A549 (cell line): ENCODE measurements at regions not wholly inside any gene's neighbourhood (a gene's known extent, or its start where the extent isn't known, plus 50 kb on each side); places are given as distances from the start of the nearest gene placed in this dataset.

Experiments used
- ATAC-seq, 2 experiments: fragments of 200-7000 bp in 1 of 2; fragments of >200 bp in 1 of 2; cut with Nextera tagmentation in 1 of 2; cut with Tn5 transposase in 1 of 2; 3 replicates each; pipeline versions ENCODE4 v1.8.0 to v1.9.1; 2018 to 2020; ENCODE audit warnings: mild to moderate bottlenecking in 1 of 2, moderate library complexity in 1 of 2
- CTCF ChIA-PET: fragments of 300-600 bp; sonication (Branson Sonifier 250); formaldehyde crosslinking; extraction: SDS; loops from one replicate; lab custom pipeline; 2021; ENCODE audit warnings: antibody characterized with exemption, inconsistent platforms; lab: Yijun Ruan, JAX
- POLR2A ChIA-PET: fragments of 350-600 bp; formaldehyde crosslinking; extraction: SDS; loops from one replicate; lab custom pipeline; 2021; ENCODE audit warnings: antibody characterized with exemption, inconsistent platforms; lab: Yijun Ruan, JAX
- DNase-seq, 2 experiments: peaks; one replicate each; pipeline versions ENCODE4 v3.0.0 to v3.0.0-alpha.2; 2011 to 2016; ENCODE audit warnings: low read depth in 1 of 2, low spot score in 1 of 2
- FAIRE-seq: peaks from 2 replicates; lab custom pipeline; 2011; peaks lifted over from hg19 to GRCh38; lab: Jason Lieb, UNC
- H3K27ac ChIP-seq, 2 experiments: fragments of >200 bp; sonication (Bioruptor Twin); formaldehyde crosslinking; 3 replicates each; pipeline ENCODE4 v1.5.1; 2016 to 2017
- H3K4me1 ChIP-seq: fragments of >200 bp; sonication (Bioruptor Twin); formaldehyde crosslinking; 3 replicates; pipeline ENCODE4 v1.6.1; 2016
- H3K4me2 ChIP-seq: fragments of >200 bp; sonication (Bioruptor Twin); formaldehyde crosslinking; 3 replicates; pipeline ENCODE4 v1.6.1; 2016
- H3K4me3 ChIP-seq: fragments of >200 bp; sonication (Bioruptor Twin); formaldehyde crosslinking; 3 replicates; pipeline ENCODE4 v1.5.1; 2016
- H3K9me3 ChIP-seq: fragments of >200 bp; sonication (Bioruptor Twin); formaldehyde crosslinking; 3 replicates; pipeline ENCODE4 v1.6.1; 2016
- BHLHE40 ChIP-seq: IDR thresholded peaks from 2 replicates; pipeline ENCODE4 v1.6.1; 2012; ENCODE audit warnings: low read depth, low read length, inconsistent platforms
- CBX2 ChIP-seq: fragments of 200-600 bp; sonication (generic); IDR thresholded peaks from 2 replicates; pipeline ENCODE4 v1.6.1; 2016; ENCODE audit warnings: low read depth, mild to moderate bottlenecking, borderline replicate concordance
- CHD4 ChIP-seq: fragments of 200-600 bp; sonication (generic); IDR thresholded peaks from 2 replicates; pipeline ENCODE4 v1.6.1; 2016; ENCODE audit warnings: antibody characterized with exemption, mild to moderate bottlenecking, borderline replicate concordance
- CTCF ChIP-seq: fragments of >200 bp; sonication (Bioruptor Twin); formaldehyde crosslinking; IDR thresholded peaks from 3 replicates; pipeline ENCODE4 v1.5.1; 2016
- EHMT2 ChIP-seq: fragments of 200-600 bp; sonication (generic); IDR thresholded peaks from 2 replicates; pipeline ENCODE4 v1.6.1; 2016; ENCODE audit warnings: antibody characterized with exemption, low read depth, mild to moderate bottlenecking, moderate library complexity
- EP300 ChIP-seq, 2 experiments: fragments of >200 bp; sonication (Bioruptor Twin); formaldehyde crosslinking; IDR thresholded peaks; 2 replicates in 1 of 2; 3 replicates in 1 of 2; pipeline ENCODE4 v1.6.1; 2016 to 2017
- FOSB ChIP-seq: fragments of 250-450 bp; sonication (Bioruptor Pico); IDR thresholded peaks from 2 replicates; pipeline ENCODE4 v1.5.0; 2020; ENCODE audit warnings: mild to moderate bottlenecking, moderate library complexity
- FOSL2 ChIP-seq, 2 experiments: fragments of 450-650 bp in 1 of 2; fragments of >200 bp in 1 of 2; sonication (Bioruptor Twin) in 1 of 2; formaldehyde crosslinking; IDR thresholded peaks; 2 replicates each; pipeline versions ENCODE4 v1.5.0 to v1.6.1; 2016 to 2020; ENCODE audit warnings: mild to moderate bottlenecking in 1 of 2, moderate library complexity in 1 of 2
- GATA3 ChIP-seq: IDR thresholded peaks from 2 replicates; pipeline ENCODE4 v1.6.1; 2012; ENCODE audit warnings: borderline replicate concordance
- HEYL ChIP-seq: fragments of 250-450 bp; sonication (Bioruptor Pico); IDR thresholded peaks from 2 replicates; pipeline ENCODE4 v1.8.0; 2021; ENCODE audit warnings: mild to moderate bottlenecking, moderate library complexity
- HOXA7 ChIP-seq: fragments of 250-450 bp; sonication (Bioruptor Pico); IDR thresholded peaks from 2 replicates; pipeline ENCODE4 v1.5.0; 2020; ENCODE audit warnings: mild to moderate bottlenecking, moderate library complexity
- HOXB5 ChIP-seq: fragments of 250-450 bp; sonication (Bioruptor Pico); IDR thresholded peaks from 2 replicates; pipeline ENCODE4 v1.5.0; 2020; ENCODE audit warnings: mild to moderate bottlenecking, moderate library complexity
- JUN ChIP-seq, 2 experiments: fragments of >200 bp; sonication (Bioruptor Twin); formaldehyde crosslinking; IDR thresholded peaks; 2 replicates in 1 of 2; 3 replicates in 1 of 2; pipeline ENCODE4 v1.6.1; 2016 to 2017
- KDM1A ChIP-seq: fragments of 200-600 bp; sonication (generic); IDR thresholded peaks from 2 replicates; pipeline ENCODE4 v1.6.1; 2016; ENCODE audit warnings: low read depth, mild to moderate bottlenecking
- MAFK ChIP-seq: fragments of 450-650 bp; IDR thresholded peaks from 2 replicates; pipeline ENCODE4 v1.6.1; 2014; ENCODE audit not compliant: partially characterized antibody
- MAX ChIP-seq: IDR thresholded peaks from 2 replicates; pipeline ENCODE4 v1.6.1; 2012
- MYC ChIP-seq: IDR thresholded peaks from 2 replicates; pipeline ENCODE4 v1.6.1; 2012; ENCODE audit warnings: mild to moderate bottlenecking, inconsistent platforms, low read length, improper control_type of control experiment, borderline replicate concordance
- POLR2A ChIP-seq: IDR thresholded peaks from 2 replicates; pipeline ENCODE4 v1.6.1; 2012; ENCODE audit warnings: mild to moderate bottlenecking, low read length
- RAD21 ChIP-seq, 2 experiments: fragments of >200 bp in 1 of 2; sonication (Bioruptor Twin) in 1 of 2; formaldehyde crosslinking in 1 of 2; IDR thresholded peaks in 1 of 2; conservative IDR thresholded peaks in 1 of 2; 2 replicates in 1 of 2; 3 replicates in 1 of 2; pipeline ENCODE4 v1.6.1; 2012 to 2018; ENCODE audit warnings: inconsistent platforms in 1 of 2
- RNF2 ChIP-seq: fragments of 200-600 bp; sonication (generic); IDR thresholded peaks from 2 replicates; pipeline ENCODE4 v1.6.1; 2016; ENCODE audit warnings: low read depth, mild to moderate bottlenecking, antibody characterized with exemption, moderate library complexity, borderline replicate concordance
- SMC3 ChIP-seq: fragments of >200 bp; sonication (Bioruptor Twin); formaldehyde crosslinking; IDR thresholded peaks from 3 replicates; pipeline ENCODE4 v1.6.1; 2018; ENCODE audit warnings: inconsistent platforms
- TP53 ChIP-seq: fragments of 250-450 bp; sonication (Bioruptor Pico); IDR thresholded peaks from 2 replicates; pipeline ENCODE4 v1.5.0; 2021; ENCODE audit warnings: mild to moderate bottlenecking, moderate library complexity
- ZFP36 ChIP-seq: fragments of 450-650 bp; IDR thresholded peaks from 2 replicates; pipeline ENCODE4 v1.6.1; 2014; ENCODE audit warnings: borderline replicate concordance; ENCODE audit not compliant: partially characterized antibody
- ZSCAN20 ChIP-seq: fragments of 250-450 bp; sonication (Bioruptor Pico); IDR thresholded peaks from 2 replicates; pipeline ENCODE4 v1.8.0; 2022; ENCODE audit warnings: mild to moderate bottlenecking, moderate library complexity
- WGBS: methylation state at CpG from one replicate; pipeline ENCODE4 v1.1.6; 2017; ENCODE audit errors: missing lambda C conversion rate; 5-methylcytosine and 5-hydroxymethylcytosine counted together
- TF ChIP-seq, protein P1 (sequence below): IDR thresholded peaks from 2 replicates; pipeline ENCODE4 v1.6.1; 2012; ENCODE audit warnings: low read depth, borderline replicate concordance

GRCh38 chr10:21080261-21080660 lies 183.2 kb upstream of the NEBL start:
- Histone ChIP-seq H3K4me1 (peaks cover 27% of the 10 kb centered on the region), H3K4me2 (peak overlapping the region; percentile 14; the same call in 1 of the 3 replicates), H3K27ac (peak overlapping the region; percentile 4 to 74; a peak in 3 of 6 replicates), H3K9me3 (no peaks in the 10 kb centered on the region), H3K4me3 (no peak overlapping the region)
- TF ChIP-seq KDM1A: no peak
- TF ChIP-seq HOXB5 (CRISPR knock-in tag): no peak
- no peak for TF ChIP-seq TP53 (CRISPR knock-in tag)
- CTCF ChIA-PET: interaction anchor here (0.9 to 7.7 kb wide), 9 partner anchors 12 to 652 kb away, joined by 3 to 137 read pairs (median 12); no protein-coding TSS in a partner anchor
- no peak for ATAC-seq
- no peak for DNase-seq
- WGBS: 65% methylated on average over 2 of the region's 2 CpGs
- POLR2A ChIA-PET: no interaction called here
- FAIRE-seq: no peak

DNA sequence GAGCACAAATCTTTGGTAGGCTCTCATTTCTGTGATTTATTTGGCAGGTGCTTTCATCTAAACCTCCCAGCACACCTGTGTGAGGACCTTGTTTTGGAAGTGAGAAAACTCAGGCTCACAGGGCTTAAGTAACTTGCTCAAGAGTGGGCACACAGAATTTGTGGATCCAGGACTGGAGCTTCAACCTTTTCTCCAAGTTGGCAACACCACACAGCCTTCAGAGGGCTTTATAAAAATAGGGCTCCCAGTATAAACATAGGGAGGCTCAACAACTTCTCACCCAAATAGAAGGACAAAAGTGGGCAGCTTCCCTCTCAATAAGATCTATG lies 182.2 kb upstream of the NEBL start:
- H3K9me3 ChIP-seq: no peaks in the 10 kb centered on the region
- CTCF ChIA-PET: interaction anchor here (0.7 to 7.7 kb wide), 35 partner anchors 9 to 653 kb away, joined by 3 to 137 read pairs (median 5); no protein-coding TSS in a partner anchor
- TF ChIP-seq MAFK: no peak
- TF ChIP-seq HOXA7: no peak
- TF ChIP-seq RNF2: no peak
- no peak for TF ChIP-seq POLR2A
- TF ChIP-seq HEYL (CRISPR knock-in tag): no peak
- no peak for TF ChIP-seq JUN (IDR thresholded peaks at IDR 0.05)
- TF ChIP-seq EP300 (IDR thresholded peaks at IDR 0.05): no peak
- TF ChIP-seq CBX2: no peak
- no peak for TF ChIP-seq EHMT2
- TF ChIP-seq GATA3: no peak
- TF ChIP-seq FOSB (CRISPR knock-in tag): no peak
- no peak for TF ChIP-seq MAX
- H3K4me1 ChIP-seq: peaks cover 26% of the 10 kb centered on the region
- POLR2A ChIA-PET: interaction anchor here (1.0 kb wide), 1 partner anchor 417 kb away, joined by 5 read pairs; no protein-coding TSS in a partner anchor
- FAIRE-seq (no peak), ATAC-seq (no peak), DNase-seq (no peak)
- peak overlapping the region; percentile 74 to 75 for H3K27ac ChIP-seq
- H3K4me3 ChIP-seq: no peak overlapping the region
- peak overlapping the region; percentile 40; the same call in 1 of the 3 replicates for H3K4me2 ChIP-seq

DNA sequence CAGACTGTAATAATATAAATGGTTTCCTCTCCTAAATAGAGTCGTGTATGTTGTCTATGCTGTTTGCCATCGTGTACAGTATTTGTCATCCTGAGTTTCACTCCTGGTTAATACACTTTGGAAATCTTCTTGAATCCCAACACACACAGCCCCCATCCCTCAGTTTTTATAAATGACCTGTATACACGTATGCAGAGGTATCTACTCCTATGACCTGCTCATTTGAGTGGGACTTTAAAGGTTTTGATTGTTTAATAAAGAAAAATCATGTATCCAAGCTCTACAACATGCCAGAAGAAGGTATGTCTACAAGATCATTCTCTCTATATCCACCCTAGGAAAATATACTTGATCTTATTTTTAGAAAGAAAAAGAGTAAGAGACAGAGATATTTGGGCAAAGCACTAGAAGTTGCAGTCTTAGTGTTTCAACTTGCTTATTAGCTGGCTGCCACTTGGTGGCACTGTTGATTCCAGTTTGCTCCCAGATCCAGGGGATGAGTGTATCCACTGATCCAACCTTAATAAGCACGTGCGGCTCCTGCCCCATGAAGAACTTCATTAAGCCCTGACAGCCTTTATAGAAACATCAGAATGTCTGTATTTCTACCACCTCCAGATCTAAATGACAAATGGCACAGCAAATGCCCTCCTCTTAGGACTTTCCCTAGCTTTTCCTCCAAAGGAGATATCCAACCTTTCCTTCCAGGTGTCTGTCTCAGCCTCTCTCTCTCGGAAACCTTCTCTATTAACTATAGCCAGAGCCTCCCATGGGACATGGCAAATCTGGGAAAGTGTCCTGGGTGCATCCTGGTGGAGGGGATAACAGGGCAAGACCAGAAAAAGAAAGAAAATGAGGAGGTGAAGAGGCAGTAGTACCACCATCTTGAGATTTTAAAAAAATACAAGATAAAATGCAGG lies 181.6 kb upstream of the NEBL start:
- ChIA-PET CTCF (interaction anchor here (0.6 to 7.7 kb wide), 44 partner anchors 9 to 654 kb away, joined by 3 to 137 read pairs (median 4); no protein-coding TSS in a partner anchor), POLR2A (interaction anchor here (1.0 kb wide), 1 partner anchor 418 kb away, joined by 5 read pairs; no protein-coding TSS in a partner anchor)
- Histone ChIP-seq H3K4me1 (peaks cover 20% of the 10 kb centered on the region), H3K9me3 (no peaks in the 10 kb centered on the region), H3K27ac (peak overlapping the region; percentile 74 to 75), H3K4me3 (no peak overlapping the region), H3K4me2 (peak overlapping the region; percentile 40; the same call in 2 of the 3 replicates)
- peak; percentile 55 to 81 for DNase-seq
- TF ChIP-seq CHD4: no peak
- peak; percentile 98 for TF ChIP-seq RAD21 (conservative IDR thresholded peaks at IDR 0.05 in 1 of 2, IDR thresholded peaks at IDR 0.05 in 1 of 2)
- 0 out of 2 replicates have a peak, but pooled peaks have one; percentile 26 for TF ChIP-seq ZSCAN20 (CRISPR knock-in tag)
- 0 out of 2 replicates have a peak, but pooled peaks have one; percentile 36 for TF ChIP-seq MYC
- TF ChIP-seq JUN (IDR thresholded peaks at IDR 0.05): no peak
- TF ChIP-seq, protein P1, sequence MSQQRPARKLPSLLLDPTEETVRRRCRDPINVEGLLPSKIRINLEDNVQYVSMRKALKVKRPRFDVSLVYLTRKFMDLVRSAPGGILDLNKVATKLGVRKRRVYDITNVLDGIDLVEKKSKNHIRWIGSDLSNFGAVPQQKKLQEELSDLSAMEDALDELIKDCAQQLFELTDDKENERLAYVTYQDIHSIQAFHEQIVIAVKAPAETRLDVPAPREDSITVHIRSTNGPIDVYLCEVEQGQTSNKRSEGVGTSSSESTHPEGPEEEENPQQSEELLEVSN: 0 out of 2 replicates have a peak, but pooled peaks have one; percentile 24
- TF ChIP-seq SMC3: peak; percentile 97
- TF ChIP-seq BHLHE40: peak; percentile 64; the same call in 1 of the 2 replicates
- TF ChIP-seq ZFP36: no peak
- peak; percentile 92 for TF ChIP-seq CTCF
- TF ChIP-seq MAX: peak; percentile 88
- no peak for TF ChIP-seq FOSL2 (IDR thresholded peaks at IDR 0.05)
- no peak for TF ChIP-seq FOSL2 (CRISPR knock-in tag; IDR thresholded peaks at IDR 0.05)
- WGBS: 53% methylated on average over 6 of the region's 6 CpGs
- ATAC-seq: peak; percentile 95 to 97
- no peak for FAIRE-seq
